ENCODE measurements at regions not wholly inside any gene's neighbourhood (a gene's known extent, or its start where the extent isn't known, plus 50 kb on each side); places are given as distances from the start of the nearest gene placed in this dataset.

DNA sequence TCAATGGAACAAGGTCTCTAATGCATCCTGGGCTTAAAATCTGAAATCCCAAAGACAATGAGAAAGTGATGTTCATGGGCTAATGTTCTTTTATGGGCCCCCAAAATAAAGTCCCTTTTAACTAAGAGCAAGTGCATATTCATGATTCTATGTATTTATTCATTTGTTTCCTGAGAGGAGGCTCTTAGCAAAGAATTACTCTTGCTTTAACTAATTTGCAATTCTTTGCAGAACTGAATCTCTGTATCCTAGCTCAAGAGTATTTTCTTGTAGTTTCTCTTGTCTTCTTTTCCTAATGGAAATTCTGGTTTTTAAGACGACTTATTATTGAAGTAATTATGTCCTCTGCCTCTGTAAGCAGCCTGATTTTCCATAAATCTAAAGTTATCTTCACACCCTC is 202.2 kb upstream of the TP63 start (continued):
- TF ChIP-seq, protein P1, sequence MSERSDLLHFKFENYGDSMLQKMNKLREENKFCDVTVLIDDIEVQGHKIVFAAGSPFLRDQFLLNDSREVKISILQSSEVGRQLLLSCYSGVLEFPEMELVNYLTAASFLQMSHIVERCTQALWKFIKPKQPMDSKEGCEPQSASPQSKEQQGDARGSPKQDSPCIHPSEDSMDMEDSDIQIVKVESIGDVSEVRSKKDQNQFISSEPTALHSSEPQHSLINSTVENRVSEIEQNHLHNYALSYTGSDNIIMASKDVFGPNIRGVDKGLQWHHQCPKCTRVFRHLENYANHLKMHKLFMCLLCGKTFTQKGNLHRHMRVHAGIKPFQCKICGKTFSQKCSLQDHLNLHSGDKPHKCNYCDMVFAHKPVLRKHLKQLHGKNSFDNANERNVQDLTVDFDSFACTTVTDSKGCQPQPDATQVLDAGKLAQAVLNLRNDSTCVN (CRISPR knock-in tag; IDR thresholded peaks at IDR 0.05) = no peak
- TF ChIP-seq CTBP1 (IDR thresholded peaks at IDR 0.05; ENCODE audit: borderline replicate concordance) (no peak), ZNF217 (CRISPR knock-in tag; IDR thresholded peaks at IDR 0.05) (no peak), POLR2H (tag; IDR thresholded peaks at IDR 0.05; ENCODE audit: low read depth) (no peak), MED1 (CRISPR knock-in tag; IDR thresholded peaks at IDR 0.05; ENCODE audit: borderline replicate concordance) (no peak), ZZZ3 (IDR thresholded peaks at IDR 0.05) (no peak), PHB2 (IDR thresholded peaks at IDR 0.05; ENCODE audit: low read depth) (no peak)
- TF ChIP-seq, protein P2, sequence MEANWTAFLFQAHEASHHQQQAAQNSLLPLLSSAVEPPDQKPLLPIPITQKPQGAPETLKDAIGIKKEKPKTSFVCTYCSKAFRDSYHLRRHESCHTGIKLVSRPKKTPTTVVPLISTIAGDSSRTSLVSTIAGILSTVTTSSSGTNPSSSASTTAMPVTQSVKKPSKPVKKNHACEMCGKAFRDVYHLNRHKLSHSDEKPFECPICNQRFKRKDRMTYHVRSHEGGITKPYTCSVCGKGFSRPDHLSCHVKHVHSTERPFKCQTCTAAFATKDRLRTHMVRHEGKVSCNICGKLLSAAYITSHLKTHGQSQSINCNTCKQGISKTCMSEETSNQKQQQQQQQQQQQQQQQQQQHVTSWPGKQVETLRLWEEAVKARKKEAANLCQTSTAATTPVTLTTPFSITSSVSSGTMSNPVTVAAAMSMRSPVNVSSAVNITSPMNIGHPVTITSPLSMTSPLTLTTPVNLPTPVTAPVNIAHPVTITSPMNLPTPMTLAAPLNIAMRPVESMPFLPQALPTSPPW (CRISPR knock-in tag; IDR thresholded peaks at IDR 0.05) = no peak
- TF ChIP-seq, protein P3, sequence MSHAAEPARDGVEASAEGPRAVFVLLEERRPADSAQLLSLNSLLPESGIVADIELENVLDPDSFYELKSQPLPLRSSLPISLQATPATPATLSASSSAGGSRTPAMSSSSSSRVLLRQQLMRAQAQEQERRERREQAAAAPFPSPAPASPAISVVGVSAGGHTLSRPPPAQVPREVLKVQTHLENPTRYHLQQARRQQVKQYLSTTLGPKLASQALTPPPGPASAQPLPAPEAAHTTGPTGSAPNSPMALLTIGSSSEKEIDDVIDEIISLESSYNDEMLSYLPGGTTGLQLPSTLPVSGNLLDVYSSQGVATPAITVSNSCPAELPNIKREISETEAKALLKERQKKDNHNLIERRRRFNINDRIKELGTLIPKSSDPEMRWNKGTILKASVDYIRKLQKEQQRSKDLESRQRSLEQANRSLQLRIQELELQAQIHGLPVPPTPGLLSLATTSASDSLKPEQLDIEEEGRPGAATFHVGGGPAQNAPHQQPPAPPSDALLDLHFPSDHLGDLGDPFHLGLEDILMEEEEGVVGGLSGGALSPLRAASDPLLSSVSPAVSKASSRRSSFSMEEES (CRISPR knock-in tag; IDR thresholded peaks at IDR 0.05) = no peak
- TF ChIP-seq, protein P4, sequence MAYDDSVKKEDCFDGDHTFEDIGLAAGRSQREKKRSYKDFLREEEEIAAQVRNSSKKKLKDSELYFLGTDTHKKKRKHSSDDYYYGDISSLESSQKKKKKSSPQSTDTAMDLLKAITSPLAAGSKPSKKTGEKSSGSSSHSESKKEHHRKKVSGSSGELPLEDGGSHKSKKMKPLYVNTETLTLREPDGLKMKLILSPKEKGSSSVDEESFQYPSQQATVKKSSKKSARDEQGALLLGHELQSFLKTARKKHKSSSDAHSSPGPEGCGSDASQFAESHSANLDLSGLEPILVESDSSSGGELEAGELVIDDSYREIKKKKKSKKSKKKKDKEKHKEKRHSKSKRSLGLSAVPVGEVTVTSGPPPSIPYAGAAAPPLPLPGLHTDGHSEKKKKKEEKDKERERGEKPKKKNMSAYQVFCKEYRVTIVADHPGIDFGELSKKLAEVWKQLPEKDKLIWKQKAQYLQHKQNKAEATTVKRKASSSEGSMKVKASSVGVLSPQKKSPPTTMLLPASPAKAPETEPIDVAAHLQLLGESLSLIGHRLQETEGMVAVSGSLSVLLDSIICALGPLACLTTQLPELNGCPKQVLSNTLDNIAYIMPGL (CRISPR knock-in tag; IDR thresholded peaks at IDR 0.05) = no peak

Data from K562 (cell line).